GM21786 (cell line): ENCODE measurements at regions not wholly inside any gene's neighbourhood (a gene's known extent, or its start where the extent isn't known, plus 50 kb on each side); places are given as distances from the start of the nearest gene placed in this dataset.
"Not testable (repeated sequence)": the region's sequence is repeated elsewhere in the genome, so short reads cannot be mapped to it uniquely, and the experiment has no call there.

Experiments used
- ATAC-seq: cut with Tn5 transposase; IDR thresholded peaks from one replicate; pipeline ENCODE4 v1.9.1; 2021; ENCODE audit not compliant: unreplicated experiment

DNA sequence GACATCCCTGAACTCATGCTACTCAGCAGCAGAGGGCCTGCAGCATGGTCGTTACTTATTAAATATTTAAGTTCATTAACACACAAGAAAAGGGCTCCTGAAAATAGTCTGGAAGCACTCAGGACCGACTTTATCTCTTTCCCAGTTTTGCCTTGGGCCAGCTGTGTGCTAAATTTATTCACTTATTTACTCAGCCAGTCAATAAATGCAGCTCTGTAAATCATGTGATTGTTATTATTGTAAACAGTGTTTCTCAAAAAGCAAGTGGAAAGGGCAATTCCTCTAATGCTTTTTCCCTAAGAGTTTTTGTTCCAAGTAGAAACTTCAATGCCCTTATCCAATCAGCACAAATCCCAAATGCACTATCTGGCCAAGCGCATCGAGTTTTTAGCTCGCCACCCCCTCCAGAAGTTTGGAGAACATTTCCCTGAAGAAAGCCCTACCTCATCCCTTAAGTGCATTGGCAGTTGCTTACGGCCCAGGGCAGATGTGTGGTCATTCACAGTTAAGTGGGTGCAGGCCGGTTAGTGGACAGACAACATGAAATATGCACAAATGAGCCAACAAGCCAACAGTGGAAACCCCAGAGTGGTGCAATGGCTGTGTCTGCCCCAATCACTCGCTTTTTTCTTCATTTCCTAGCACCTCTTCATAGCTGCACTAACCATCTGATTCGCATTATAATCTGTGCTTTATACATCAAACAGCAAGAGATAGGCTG lies 125.8 kb downstream of the SMIM20 start:
- ATAC-seq, result no peak

DNA sequence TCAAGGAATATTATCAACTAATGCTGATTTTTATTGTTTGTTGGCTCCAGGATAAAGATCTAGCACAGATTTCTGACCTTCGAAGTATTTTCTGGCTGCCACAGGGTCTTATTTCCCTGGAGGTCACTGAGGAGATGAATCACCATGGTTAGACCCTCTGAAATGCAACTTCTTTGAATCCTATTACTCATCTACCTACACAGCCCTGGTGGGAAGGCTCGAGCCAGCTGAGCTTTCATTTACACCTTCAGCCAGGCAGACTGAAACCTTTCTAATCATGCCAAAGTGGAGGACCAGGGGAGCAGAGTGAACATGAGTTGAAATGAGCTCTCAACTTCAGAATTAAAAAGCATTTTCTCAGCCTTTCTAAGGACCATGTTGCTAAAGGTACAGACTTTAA lies 130.5 kb downstream of the SMIM20 start:
- ATAC-seq, result no peak

DNA sequence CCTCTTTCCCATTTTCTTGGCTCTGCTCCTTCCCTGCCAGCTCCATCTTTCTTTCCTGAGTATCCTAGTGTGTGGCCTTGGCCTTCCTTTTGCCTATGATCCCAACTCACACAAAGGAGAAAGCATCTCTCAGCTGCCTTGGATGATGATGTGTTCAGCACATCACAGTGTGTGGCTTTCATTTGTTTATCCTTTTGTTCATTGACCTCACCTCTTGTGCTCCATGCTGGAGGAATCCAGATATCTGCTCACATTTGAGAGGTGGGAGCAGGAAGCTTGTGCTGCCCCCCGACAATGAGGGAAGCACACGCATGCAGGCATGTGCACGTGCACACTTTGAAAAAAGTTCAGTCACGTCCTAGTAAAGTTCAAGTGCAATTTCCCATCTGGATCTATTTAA lies 131.0 kb downstream of the SMIM20 start:
- no peak for ATAC-seq

DNA sequence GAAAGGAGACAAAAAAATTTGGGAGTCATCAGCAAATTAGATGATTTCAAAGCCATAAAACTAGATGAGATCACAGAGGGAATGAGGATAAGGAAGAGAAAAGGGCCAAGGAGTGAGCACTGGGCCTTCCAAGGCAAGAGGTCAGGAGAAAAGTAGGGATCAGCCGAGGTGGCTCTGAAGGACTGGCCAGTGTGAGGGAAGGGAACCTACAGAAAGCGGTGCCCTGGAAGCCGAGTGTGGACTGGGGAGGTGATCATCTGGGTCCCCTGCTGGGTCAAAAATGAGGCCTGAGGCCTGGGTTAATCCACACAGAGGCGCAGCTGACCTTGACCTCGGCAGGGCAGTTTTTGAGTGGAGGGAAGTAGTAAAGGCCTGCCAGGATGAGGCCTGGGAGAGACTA lies 133.8 kb downstream of the SMIM20 start:
- no peak for ATAC-seq

DNA sequence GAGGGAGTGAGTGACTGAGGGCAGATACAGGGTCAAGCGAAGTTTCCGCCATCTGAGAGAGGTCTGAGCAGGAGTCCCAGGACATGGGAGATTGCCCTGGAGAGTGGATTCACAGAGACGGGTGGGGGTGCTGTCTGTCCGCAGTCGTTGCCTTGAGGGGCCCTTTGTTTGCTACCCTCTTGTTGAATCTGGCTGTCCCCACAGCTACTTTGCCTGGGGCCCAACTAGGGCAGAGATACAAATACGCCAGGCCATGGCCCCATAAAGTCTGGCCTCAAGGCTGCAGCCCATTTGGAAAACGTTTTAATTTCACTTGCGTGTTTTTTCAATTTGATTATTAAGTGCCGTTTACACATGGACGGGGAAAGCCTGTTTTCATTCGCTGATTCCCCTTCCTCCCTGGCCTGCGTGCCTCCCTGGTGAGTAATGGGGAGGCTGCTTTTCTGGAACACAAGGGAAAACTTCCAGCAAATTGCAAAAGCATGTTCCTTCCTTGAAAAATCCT lies 134.4 kb downstream of the SMIM20 start:
- ATAC-seq, result no peak

DNA sequence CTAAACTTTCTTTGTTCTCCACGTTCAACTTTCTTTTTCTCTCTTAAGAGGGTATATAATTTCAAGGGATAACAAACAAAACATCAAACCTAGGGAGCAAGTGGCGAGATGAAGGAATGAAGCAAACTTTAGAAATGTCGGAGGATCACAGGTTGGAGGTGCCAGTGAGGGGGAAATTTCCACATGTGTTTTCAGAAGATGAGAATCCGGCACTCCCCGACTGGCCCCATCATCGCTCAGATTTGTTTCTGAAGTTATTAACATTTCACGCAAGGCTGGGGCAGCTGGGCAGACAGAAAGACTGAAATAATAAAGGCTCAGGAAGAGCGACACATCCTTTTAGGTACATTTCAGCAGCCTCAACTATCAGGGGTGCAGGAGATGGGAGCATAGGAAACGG lies 134.9 kb downstream of the SMIM20 start:
- ATAC-seq, result no peak

DNA sequence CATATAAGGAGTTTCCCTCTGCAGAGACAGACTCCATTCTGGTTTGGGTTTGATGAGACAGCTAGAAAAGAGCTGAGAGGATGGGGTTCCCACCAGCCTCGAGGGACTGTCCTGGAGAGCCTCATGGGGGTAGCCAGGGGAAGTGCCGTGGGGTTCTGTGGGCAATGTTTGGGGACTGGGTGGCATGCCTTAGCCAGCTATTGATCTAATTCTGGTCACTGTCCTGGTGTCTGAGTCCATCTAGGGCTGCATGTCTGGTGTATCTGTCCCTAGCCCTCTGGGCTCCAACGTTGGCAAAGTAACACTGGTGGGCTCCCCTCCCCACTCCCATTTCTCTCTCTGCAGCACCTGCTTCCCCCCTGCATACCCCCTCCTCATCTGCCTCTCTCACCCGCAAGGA lies 135.4 kb downstream of the SMIM20 start:
- no peak for ATAC-seq

DNA sequence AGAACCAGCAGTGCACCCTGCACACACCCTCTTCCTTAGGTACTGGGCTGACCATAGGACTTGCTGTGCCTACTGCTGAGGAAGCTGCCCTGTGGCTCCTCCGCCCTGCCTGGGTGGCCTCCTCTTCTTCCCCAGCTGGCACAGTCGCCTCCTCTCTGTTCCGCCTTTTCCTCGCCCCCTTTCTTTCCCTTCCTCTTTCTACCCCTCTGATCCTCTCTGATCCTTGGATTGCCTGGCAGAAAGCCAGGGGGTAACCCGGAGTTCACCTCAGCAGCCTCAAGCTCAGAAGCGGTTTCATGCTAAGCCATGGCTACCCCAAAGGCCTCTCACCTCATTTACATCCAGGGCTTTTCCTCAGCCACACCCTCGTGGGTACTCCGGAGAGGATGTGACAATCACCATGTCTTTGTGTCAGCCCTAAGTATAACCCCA lies 136.2 kb downstream of the SMIM20 start:
- no peak for ATAC-seq

DNA sequence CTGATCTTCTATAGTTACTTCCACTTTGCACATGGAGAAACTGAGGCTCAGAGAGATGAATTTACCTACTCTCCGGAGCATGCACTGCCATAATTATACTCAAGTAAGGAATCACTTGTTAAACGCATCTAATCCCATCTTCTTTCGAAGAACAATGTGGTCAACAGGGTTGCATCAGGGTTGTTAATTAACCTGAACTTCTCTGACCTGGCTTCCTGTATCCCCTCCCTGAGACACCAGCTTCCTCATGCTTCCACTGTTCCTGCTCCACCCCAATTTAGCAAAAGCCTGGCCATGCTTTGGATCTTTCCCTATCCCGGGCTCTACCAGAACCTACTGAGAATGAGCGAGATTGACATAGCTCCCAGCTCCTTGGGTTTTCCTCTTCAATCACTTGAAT lies 136.7 kb downstream of the SMIM20 start:
- no peak for ATAC-seq

DNA sequence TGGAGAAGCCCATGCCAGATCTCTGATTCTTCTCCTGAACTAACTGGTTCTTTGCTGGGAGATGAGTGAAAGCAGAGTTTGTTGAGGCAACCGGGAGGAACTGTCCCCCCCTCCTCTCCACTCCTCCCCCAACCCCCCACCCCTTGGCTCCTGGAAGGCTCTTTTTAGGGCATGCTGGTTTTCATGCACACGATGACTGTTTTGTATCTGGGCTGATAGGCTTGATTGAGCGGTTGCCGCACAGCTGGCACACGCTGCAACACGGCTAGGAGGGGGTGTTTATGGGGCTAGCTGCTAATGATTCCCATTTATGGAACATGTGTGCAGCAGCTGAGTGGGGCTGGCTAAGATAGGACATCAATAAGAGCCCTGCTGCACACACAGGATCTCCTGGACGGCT lies 137.2 kb downstream of the SMIM20 start:
- ATAC-seq, result no peak

DNA sequence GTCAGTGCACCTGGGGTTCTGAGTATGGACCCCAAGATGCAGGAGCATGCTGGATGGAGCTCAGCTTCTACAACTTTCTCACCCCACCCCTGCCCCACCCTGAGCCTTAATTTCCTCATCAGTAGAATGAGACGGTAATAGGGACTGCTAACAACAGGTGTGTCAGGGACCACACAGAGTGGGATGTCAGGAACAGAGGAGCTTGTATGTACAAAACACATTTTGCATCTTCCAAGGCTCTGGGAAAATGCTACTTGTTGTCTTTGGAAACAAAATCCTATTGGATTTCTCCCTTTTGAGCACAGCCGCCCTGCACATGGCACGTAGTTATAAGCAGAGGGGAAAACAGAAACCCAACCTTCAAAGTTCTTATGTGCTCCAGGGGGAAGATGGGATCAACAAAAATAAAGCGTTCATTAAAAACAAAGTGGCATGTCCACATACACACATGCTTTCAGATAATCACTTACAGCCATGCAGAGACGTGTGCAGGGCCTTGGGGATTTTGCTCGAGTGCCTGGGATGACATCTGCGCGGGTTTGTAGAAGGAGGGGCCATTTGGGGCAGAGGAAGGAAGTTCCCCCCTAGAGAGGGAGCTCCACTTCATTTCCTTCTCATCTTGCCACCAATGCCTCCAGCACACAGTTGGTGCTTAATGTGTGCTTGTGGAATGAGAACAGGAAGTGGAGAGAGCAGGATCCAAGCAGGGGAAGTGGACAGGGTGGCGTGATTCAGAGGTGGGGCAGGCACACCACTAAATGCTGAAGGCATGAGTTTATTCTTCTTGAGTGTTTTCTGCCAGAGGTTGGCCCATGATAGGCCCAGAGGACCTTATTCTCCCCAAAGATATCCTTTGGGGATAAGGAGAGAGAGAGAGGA lies 138.9 kb downstream of the SMIM20 start:
- ATAC-seq, result no peak

DNA sequence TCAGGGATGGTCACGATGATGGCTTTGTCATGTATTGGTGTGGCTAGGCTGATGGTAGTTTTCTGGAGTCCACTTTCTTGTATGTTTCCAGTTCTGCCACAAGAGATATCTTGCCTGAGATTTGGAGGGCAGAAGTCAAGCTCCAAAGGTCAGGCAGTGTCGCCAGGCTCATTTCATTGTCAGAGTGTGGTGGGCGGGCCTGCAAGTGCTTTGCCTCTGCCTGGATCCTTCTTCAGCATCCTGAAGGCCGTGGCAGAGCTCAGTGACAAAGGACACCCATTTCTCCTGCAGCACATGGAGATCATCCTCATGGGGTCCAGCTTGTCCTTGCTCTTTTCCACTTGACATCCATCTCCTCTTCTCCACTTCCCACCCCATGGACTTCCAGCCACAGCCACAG lies 139.7 kb downstream of the SMIM20 start:
- ATAC-seq, result no peak

DNA sequence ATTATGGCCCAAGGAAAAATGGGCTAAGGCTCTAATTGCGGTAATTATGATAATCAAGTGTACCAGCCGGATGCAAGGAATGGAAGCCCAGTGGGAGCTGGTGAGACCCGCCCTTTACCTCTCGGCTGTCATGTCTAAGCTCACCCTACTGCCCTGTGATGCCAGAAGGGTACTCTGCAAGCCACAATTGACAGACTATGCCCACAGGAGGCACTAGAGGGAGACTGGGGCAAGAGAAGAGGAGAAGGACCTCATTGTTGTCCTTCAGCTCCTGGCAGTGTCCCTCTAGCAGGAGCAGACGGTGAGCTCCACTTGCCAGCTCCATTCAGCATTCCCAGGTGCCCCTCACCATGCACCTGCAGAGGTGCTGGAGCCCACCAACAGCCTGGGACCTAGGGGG lies 141.8 kb downstream of the SMIM20 start:
- no peak for ATAC-seq

DNA sequence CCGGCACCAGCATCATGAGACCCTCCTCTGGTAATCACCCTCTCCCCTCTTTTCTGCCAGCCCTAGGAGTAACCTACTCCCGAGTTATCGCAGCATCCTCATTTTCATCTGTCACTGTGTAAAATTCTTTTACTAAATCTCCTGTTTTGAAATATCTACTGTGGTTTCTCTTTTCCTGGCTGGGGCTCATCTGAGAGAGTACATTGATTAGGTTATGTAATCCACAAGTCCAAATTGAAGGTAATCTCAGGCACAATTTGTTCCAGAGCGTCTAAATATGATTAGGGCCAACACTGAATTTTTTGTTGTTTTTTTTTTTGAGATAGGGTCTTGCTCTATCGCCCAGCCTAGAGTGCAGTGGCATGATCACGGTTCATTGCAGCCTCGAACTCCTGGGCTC lies 142.4 kb downstream of the SMIM20 start:
- ATAC-seq, result no peak

DNA sequence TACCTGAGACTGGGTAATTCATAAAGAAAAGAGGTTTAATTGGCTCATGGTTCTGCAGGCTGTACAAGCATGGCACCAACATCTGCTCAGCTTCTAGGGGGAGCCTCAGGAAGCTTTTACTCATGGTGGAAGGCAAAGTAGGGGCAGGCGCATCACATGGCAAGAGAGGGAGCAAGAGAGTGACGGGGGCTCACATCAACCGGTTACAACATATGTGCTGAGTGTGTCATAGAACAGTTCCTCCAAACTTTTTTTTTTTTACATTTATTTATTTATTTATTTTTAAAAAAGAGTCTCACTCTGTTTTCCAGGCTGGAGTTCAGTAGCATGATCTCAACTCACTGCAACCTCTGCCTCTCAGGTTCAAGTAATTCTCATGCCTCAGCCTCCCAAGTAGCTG lies 143.8 kb downstream of the SMIM20 start:
- not testable (repeated sequence) for ATAC-seq

DNA sequence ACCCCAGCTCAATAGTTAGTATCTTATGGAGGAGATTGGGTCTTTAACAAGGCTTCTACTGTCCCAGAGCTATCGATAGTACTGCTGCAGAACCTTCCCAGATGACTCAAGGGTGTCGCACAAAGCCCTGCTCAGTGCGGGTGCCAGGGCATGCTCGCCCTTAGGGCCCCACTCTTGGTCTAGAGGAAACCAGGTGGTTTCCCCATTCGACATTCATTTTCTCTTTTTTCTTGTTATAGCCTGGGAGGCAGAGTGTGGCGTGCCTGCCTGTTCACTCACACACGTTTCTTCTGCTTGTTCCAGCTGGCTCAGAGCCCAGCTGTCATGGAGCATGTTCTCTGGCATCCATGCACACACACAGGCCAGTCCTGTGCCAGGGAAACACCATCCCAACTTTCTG lies 144.5 kb downstream of the SMIM20 start:
- peak; percentile 91 for ATAC-seq

DNA sequence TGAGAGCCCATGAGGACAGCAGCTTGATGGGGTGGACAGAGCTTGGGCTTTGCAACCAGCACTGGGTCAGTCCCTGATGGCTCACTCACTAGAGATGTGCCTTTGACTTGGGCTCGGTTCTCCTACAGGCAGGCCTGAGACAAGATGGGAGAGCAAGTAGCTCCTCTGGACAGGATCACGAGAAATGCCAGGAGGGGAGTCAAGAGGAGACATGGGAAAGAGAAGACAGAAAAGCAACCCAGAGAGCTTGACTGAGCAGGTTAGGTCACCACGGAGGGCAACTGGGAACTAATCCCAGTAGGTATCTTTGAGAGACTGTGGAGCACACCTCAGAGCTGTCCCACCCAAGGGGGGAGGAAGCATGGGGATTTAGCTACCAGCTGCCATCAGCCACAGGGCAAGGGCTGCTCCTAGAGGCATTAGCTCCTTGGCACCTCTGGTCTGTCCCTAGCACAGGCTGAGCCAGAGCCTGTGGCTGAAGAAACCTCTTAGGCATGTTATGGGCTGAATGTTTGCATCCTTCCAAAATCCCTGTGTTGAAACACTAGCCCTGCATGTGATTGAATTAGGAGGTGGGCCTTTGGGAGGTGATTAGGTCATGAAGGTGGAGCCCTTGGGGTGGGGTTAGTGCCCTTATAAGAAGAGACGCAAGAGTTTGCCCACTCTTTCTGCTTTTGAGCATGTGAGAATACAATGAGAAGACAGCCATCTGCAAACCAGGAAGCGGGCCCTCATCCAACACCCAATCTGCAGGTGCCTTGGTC lies 145.6 kb downstream of the SMIM20 start:
- ATAC-seq, result no peak

DNA sequence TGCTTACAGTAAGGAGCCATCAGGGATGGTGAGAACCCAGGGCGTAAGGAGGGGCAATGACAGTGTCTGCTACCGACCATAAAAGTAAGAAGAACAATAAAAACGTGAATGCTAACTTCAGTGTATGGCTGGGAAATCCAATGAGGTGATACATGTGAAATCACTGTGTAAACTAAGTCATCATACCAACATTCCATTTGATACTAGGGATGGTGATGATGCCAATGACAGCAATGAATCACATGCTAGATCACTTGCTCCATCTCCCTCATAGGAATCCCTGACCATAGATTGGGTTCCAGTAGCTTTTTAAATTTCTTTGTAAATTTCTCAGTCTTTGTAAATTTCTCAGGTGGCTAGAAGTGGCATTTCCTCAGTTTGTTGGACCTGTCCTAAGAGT lies 146.3 kb downstream of the SMIM20 start:
- no peak for ATAC-seq

DNA sequence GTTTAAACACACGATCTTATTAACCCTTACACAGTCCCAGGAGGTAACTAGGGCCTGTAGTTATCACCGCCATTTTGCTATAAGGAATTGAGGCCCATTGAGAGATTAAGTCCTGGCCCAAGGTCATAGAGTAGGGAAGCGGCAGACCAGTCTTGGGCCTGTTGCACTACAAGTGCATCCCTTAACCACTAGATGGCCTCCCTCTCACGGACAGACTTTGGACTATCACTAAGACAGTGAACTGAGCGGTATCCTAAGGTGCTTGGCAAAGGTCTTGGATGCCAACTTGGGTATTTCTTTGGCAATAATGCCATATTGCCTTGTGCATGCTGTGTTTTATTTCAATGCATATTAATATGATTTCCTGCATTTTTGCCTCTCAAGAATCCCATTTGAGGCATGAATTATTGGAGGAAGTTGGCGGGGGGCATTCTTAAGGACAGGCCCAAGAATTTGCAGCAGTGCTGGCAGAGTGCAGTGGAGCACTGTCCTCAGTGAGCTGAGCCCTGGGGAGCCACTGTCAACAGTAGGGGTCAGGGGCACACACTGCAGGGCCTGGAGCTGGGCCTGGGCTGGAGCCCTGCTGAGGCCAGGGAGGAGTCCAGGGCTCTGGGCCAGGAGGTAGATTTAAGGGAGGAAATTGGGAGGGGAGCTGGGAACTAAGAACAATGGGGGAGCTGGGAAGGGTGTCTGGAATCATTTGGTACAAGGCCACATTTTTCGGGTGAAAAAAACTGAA lies 147.4 kb downstream of the SMIM20 start:
- ATAC-seq, result no peak

DNA sequence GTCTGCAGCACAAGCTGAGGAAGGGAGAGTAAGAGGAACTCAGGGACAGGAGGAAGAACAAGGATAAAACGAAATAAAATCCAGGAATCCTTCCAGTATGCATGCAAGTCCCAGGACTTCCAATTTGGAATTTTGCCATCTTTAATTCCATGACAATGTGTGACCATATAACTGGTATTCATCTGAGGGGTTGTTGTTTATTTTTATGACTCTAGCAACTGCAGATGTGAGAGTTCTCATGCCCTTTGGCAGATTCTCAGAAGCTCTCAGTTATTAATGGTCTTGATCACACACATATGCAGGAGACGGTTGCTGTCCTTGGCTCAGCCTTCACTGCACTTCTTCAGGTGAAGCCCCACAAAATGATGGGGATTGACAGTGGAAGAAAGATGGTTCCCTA lies 148.2 kb downstream of the SMIM20 start:
- ATAC-seq, result no peak

DNA sequence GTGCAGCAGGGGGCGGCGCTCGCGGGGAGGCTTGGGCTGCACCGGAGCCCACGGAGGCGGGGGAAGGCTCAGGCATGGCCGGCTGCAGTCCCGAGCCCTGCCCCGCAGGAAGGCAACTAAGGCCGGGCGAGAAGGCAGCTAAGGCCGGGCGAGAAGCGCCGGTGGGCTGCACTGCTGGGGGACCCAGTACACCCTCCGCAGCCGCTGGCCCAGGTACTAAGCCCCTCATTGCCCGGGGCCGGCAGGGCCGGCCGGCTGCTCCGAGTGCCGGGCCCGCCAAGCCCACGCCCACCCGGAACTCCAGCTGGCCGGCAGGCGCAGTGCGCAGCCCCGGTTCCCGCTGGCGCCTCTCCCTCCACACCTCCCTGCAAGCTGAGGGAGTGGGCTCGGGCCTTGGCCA lies 150.0 kb downstream of the SMIM20 start:
- not testable (repeated sequence) for ATAC-seq
